ENCODE measurements at regions not wholly inside any gene's neighbourhood (a gene's known extent, or its start where the extent isn't known, plus 50 kb on each side); places are given as distances from the start of the nearest gene placed in this dataset.

DNA sequence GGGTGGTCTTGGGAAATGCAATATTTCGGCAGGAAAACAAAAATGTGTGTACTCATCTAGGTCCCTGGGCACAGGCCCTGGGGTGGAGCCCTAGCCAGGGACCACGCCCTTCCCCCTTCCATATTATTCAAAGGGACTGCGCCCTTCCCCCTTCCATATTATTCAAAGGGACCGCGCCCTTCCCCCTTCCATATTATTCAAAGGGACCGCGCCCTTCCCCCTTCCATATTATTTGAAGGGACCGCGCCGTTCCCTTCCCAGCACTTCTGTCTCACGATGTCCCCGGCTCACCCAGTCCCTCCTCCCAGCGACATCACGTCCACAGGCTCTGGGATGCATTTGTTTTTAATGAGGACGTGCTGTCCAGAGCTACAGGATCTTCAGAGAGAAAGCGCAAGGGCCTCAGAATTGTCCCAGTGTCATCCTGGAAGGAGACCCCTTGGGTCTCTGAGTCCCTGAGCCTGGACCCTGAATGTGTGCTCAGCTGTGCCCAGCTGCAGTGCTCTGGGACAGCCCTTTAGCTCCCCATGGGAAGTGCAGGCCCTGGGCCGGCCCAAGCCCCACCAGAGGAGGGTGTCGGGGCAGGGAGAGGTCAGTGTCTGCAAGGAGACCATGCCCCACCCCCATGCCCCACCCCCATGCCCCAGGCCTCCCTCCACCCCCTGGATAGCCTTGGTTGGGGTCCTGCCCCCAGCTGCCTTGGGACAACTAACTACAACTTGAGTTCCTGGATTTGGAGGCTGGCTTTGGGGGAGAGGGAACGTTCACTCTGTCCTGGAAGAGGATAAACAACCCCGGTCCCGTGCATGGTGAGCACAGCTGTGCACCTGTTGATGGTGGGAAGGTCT, 810.0 kb downstream of the BRD1 start:
- TF ChIP-seq, protein P1, sequence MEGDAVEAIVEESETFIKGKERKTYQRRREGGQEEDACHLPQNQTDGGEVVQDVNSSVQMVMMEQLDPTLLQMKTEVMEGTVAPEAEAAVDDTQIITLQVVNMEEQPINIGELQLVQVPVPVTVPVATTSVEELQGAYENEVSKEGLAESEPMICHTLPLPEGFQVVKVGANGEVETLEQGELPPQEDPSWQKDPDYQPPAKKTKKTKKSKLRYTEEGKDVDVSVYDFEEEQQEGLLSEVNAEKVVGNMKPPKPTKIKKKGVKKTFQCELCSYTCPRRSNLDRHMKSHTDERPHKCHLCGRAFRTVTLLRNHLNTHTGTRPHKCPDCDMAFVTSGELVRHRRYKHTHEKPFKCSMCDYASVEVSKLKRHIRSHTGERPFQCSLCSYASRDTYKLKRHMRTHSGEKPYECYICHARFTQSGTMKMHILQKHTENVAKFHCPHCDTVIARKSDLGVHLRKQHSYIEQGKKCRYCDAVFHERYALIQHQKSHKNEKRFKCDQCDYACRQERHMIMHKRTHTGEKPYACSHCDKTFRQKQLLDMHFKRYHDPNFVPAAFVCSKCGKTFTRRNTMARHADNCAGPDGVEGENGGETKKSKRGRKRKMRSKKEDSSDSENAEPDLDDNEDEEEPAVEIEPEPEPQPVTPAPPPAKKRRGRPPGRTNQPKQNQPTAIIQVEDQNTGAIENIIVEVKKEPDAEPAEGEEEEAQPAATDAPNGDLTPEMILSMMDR (conservative IDR thresholded peaks at IDR 0.05; ENCODE audit: low read depth, low read length): no peak
- no peak for TF ChIP-seq RAD21 (IDR thresholded peaks at IDR 0.05; ENCODE audit: low read length)
- no peak for TF ChIP-seq POLR2A (IDR thresholded peaks at IDR 0.05; ENCODE audit: low read depth, low read length)
- TF ChIP-seq, protein P2, sequence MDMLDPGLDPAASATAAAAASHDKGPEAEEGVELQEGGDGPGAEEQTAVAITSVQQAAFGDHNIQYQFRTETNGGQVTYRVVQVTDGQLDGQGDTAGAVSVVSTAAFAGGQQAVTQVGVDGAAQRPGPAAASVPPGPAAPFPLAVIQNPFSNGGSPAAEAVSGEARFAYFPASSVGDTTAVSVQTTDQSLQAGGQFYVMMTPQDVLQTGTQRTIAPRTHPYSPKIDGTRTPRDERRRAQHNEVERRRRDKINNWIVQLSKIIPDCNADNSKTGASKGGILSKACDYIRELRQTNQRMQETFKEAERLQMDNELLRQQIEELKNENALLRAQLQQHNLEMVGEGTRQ (IDR thresholded peaks at IDR 0.05; ENCODE audit: low read depth, low read length): no peak
- TF ChIP-seq MAFK (IDR thresholded peaks at IDR 0.05; ENCODE audit: low read depth, low read length): no peak
- no peak for TF ChIP-seq MAZ (IDR thresholded peaks at IDR 0.05; ENCODE audit: borderline replicate concordance, low read depth, low read length)

Data from IMR-90 (cell line).